ENCODE measurements at regions not wholly inside any gene's neighbourhood (a gene's known extent, or its start where the extent isn't known, plus 50 kb on each side); places are given as distances from the start of the nearest gene placed in this dataset.
A peak's percentile ranks its signal among the peaks of the same experiment; 100 is the strongest.

- TF ChIP-seq, protein P1, sequence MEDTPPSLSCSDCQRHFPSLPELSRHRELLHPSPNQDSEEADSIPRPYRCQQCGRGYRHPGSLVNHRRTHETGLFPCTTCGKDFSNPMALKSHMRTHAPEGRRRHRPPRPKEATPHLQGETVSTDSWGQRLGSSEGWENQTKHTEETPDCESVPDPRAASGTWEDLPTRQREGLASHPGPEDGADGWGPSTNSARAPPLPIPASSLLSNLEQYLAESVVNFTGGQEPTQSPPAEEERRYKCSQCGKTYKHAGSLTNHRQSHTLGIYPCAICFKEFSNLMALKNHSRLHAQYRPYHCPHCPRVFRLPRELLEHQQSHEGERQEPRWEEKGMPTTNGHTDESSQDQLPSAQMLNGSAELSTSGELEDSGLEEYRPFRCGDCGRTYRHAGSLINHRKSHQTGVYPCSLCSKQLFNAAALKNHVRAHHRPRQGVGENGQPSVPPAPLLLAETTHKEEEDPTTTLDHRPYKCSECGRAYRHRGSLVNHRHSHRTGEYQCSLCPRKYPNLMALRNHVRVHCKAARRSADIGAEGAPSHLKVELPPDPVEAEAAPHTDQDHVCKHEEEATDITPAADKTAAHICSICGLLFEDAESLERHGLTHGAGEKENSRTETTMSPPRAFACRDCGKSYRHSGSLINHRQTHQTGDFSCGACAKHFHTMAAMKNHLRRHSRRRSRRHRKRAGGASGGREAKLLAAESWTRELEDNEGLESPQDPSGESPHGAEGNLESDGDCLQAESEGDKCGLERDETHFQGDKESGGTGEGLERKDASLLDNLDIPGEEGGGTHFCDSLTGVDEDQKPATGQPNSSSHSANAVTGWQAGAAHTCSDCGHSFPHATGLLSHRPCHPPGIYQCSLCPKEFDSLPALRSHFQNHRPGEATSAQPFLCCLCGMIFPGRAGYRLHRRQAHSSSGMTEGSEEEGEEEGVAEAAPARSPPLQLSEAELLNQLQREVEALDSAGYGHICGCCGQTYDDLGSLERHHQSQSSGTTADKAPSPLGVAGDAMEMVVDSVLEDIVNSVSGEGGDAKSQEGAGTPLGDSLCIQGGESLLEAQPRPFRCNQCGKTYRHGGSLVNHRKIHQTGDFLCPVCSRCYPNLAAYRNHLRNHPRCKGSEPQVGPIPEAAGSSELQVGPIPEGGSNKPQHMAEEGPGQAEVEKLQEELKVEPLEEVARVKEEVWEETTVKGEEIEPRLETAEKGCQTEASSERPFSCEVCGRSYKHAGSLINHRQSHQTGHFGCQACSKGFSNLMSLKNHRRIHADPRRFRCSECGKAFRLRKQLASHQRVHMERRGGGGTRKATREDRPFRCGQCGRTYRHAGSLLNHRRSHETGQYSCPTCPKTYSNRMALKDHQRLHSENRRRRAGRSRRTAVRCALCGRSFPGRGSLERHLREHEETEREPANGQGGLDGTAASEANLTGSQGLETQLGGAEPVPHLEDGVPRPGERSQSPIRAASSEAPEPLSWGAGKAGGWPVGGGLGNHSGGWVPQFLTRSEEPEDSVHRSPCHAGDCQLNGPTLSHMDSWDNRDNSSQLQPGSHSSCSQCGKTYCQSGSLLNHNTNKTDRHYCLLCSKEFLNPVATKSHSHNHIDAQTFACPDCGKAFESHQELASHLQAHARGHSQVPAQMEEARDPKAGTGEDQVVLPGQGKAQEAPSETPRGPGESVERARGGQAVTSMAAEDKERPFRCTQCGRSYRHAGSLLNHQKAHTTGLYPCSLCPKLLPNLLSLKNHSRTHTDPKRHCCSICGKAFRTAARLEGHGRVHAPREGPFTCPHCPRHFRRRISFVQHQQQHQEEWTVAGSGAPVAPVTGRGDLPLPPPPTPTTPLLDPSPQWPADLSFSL (CRISPR knock-in tag; IDR thresholded peaks at IDR 0.05) = no peak
- TF ChIP-seq CCDC6 (CRISPR knock-in tag; IDR thresholded peaks at IDR 0.05) (0 out of 2 replicates have a peak, but pooled peaks have one; percentile 38), ZNF34 (CRISPR knock-in tag; IDR thresholded peaks at IDR 0.05; ENCODE audit: borderline replicate concordance) (no peak), MXD3 (CRISPR knock-in tag; IDR thresholded peaks at IDR 0.05) (no peak), LBX2 (CRISPR knock-in tag; IDR thresholded peaks at IDR 0.05; ENCODE audit: borderline replicate concordance) (no peak; the same call in 1 of the 2 replicates), ATRX (CRISPR knock-in tag; IDR thresholded peaks at IDR 0.05; ENCODE audit: borderline replicate concordance) (no peak), ZNF703 (CRISPR knock-in tag; IDR thresholded peaks at IDR 0.05; ENCODE audit: borderline replicate concordance) (no peak; the same call in 1 of the 2 replicates), BRD4 (CRISPR knock-in tag; IDR thresholded peaks at IDR 0.05) (peak; percentile 82), ZNF253 (CRISPR knock-in tag; IDR thresholded peaks at IDR 0.05; ENCODE audit: borderline replicate concordance) (no peak), ZNF558 (CRISPR knock-in tag; IDR thresholded peaks at IDR 0.05; ENCODE audit: borderline replicate concordance) (no peak), FOXK1 (CRISPR knock-in tag; IDR thresholded peaks at IDR 0.05; ENCODE audit: borderline replicate concordance, low read depth) (peak; percentile 79; the same call in 1 of the 2 replicates), ZNF709 (CRISPR knock-in tag; IDR thresholded peaks at IDR 0.05) (peak; percentile 48; the same call in 1 of the 2 replicates), ZNF83 (CRISPR knock-in tag; IDR thresholded peaks at IDR 0.05; ENCODE audit: borderline replicate concordance) (0 out of 2 replicates have a peak, but pooled peaks have one; percentile 54), ZNF766 (CRISPR knock-in tag; IDR thresholded peaks at IDR 0.05; ENCODE audit: borderline replicate concordance) (no peak), ZSCAN31 (CRISPR knock-in tag; IDR thresholded peaks at IDR 0.05; ENCODE audit: low read depth) (no peak), PHB2 (IDR thresholded peaks at IDR 0.05; ENCODE audit: partially characterized antibody) (no peak), ZNF446 (CRISPR knock-in tag; IDR thresholded peaks at IDR 0.05) (no peak), ZNF7 (CRISPR knock-in tag; IDR thresholded peaks at IDR 0.05) (no peak)
- TF ChIP-seq, protein P2, sequence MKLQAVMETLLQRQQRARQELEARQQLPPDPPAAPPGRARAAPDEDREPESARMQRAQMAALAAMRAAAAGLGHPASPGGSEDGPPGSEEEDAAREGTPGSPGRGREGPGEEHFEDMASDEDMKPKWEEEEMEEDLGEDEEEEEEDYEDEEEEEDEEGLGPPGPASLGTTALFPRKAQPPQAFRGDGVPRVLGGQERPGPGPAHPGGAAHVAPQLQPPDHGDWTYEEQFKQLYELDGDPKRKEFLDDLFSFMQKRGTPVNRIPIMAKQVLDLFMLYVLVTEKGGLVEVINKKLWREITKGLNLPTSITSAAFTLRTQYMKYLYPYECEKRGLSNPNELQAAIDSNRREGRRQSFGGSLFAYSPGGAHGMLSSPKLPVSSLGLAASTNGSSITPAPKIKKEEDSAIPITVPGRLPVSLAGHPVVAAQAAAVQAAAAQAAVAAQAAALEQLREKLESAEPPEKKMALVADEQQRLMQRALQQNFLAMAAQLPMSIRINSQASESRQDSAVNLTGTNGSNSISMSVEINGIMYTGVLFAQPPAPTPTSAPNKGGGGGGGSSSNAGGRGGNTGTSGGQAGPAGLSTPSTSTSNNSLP (IDR thresholded peaks at IDR 0.05; ENCODE audit: low read depth, low read length) = no peak
- TF ChIP-seq, protein P3, sequence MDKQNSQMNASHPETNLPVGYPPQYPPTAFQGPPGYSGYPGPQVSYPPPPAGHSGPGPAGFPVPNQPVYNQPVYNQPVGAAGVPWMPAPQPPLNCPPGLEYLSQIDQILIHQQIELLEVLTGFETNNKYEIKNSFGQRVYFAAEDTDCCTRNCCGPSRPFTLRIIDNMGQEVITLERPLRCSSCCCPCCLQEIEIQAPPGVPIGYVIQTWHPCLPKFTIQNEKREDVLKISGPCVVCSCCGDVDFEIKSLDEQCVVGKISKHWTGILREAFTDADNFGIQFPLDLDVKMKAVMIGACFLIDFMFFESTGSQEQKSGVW (CRISPR knock-in tag; IDR thresholded peaks at IDR 0.05; ENCODE audit: borderline replicate concordance) = no peak
These were observed 2660.1 kb upstream of the PCDH20 start (continued) for GRCh38 chr13:64075543-64076271.
